ENCODE measurements at regions not wholly inside any gene's neighbourhood (a gene's known extent, or its start where the extent isn't known, plus 50 kb on each side); places are given as distances from the start of the nearest gene placed in this dataset.
"Not testable (repeated sequence)": the region's sequence is repeated elsewhere in the genome, so short reads cannot be mapped to it uniquely, and the experiment has no call there.

GRCh38 chr3:64395490-64395889 lies 170.2 kb upstream of the PRICKLE2 start:
- DNase-seq (ENCODE audit: low read depth in 4 of 4, low spot score in 3 of 4) = no peak

GRCh38 chr3:64393193-64393592 lies 167.9 kb upstream of the PRICKLE2 start:
- no peak for DNase-seq (ENCODE audit: low read depth in 4 of 4, low spot score in 3 of 4)

- DNase-seq (ENCODE audit: low read depth in 4 of 4, low spot score in 3 of 4) = no peak
Observed at GRCh38 chr3:64392001-64392400, 166.7 kb upstream of the PRICKLE2 start.

GRCh38 chr3:64390893-64391292 lies 165.6 kb upstream of the PRICKLE2 start:
- no peak for DNase-seq (ENCODE audit: low read depth in 4 of 4, low spot score in 3 of 4)

- DNase-seq (ENCODE audit: low read depth in 4 of 4, low spot score in 3 of 4) = no peak
Observed at GRCh38 chr3:64388886-64389285, 163.6 kb upstream of the PRICKLE2 start.

GRCh38 chr3:64387688-64388087 lies 162.4 kb upstream of the PRICKLE2 start:
- DNase-seq (ENCODE audit: low read depth in 4 of 4, low spot score in 3 of 4) = no peak

- DNase-seq (ENCODE audit: low read depth in 4 of 4, low spot score in 3 of 4) = no peak
Observed at GRCh38 chr3:64385277-64385676, 160.0 kb upstream of the PRICKLE2 start.

- no peak for DNase-seq (ENCODE audit: low read depth in 4 of 4, low spot score in 3 of 4)
Observed at GRCh38 chr3:64384561-64384960, 159.3 kb upstream of the PRICKLE2 start.

- DNase-seq (ENCODE audit: low read depth in 4 of 4, low spot score in 3 of 4) = no peak
Observed at GRCh38 chr3:64382153-64382552, 156.9 kb upstream of the PRICKLE2 start.

- DNase-seq (ENCODE audit: low read depth in 4 of 4, low spot score in 3 of 4) = no peak
Observed at GRCh38 chr3:64381367-64381766, 156.1 kb upstream of the PRICKLE2 start.

GRCh38 chr3:64380546-64380945 lies 155.3 kb upstream of the PRICKLE2 start:
- no peak for DNase-seq (ENCODE audit: low read depth in 4 of 4, low spot score in 3 of 4)

GRCh38 chr3:64379221-64379620 lies 154.0 kb upstream of the PRICKLE2 start:
- DNase-seq (ENCODE audit: low read depth in 4 of 4, low spot score in 3 of 4) = no peak

- DNase-seq (ENCODE audit: low read depth in 4 of 4, low spot score in 3 of 4) = no peak
Observed at GRCh38 chr3:64377942-64378341, 152.7 kb upstream of the PRICKLE2 start.

- no peak for DNase-seq (ENCODE audit: low read depth in 4 of 4, low spot score in 3 of 4)
Observed at GRCh38 chr3:64375737-64376136, 150.5 kb upstream of the PRICKLE2 start.

GRCh38 chr3:64369390-64369789 lies 144.1 kb upstream of the PRICKLE2 start:
- no peak for DNase-seq (ENCODE audit: low read depth in 4 of 4, low spot score in 3 of 4)

- DNase-seq (ENCODE audit: low read depth in 4 of 4, low spot score in 3 of 4) = no peak
Observed at GRCh38 chr3:64368257-64369020, 143.2 kb upstream of the PRICKLE2 start.

- no peak for DNase-seq (ENCODE audit: low read depth in 4 of 4, low spot score in 3 of 4)
Observed at GRCh38 chr3:64365877-64366276, 140.6 kb upstream of the PRICKLE2 start.

- no peak for DNase-seq (ENCODE audit: low read depth in 4 of 4, low spot score in 3 of 4)
Observed at GRCh38 chr3:64363842-64364241, 138.6 kb upstream of the PRICKLE2 start.

GRCh38 chr3:64361962-64362735 lies 136.9 kb upstream of the PRICKLE2 start:
- no peak for DNase-seq (ENCODE audit: low read depth in 4 of 4, low spot score in 3 of 4)

- not testable (repeated sequence) for DNase-seq (ENCODE audit: low read depth in 4 of 4, low spot score in 3 of 4)
Observed at GRCh38 chr3:64361036-64361435, 135.8 kb upstream of the PRICKLE2 start.

- no peak for DNase-seq (ENCODE audit: low read depth in 4 of 4, low spot score in 3 of 4)
Observed at GRCh38 chr3:64360280-64360679, 135.0 kb upstream of the PRICKLE2 start.

GRCh38 chr3:64359735-64360134 lies 134.5 kb upstream of the PRICKLE2 start:
- no peak for DNase-seq (ENCODE audit: low read depth in 4 of 4, low spot score in 3 of 4)
